ENCODE measurements at regions not wholly inside any gene's neighbourhood (a gene's known extent, or its start where the extent isn't known, plus 50 kb on each side); places are given as distances from the start of the nearest gene placed in this dataset.

GRCh38 chr7:1380231-1380815, 78.9 kb downstream of the MICALL2 start:
- no peak for DNase-seq (ENCODE audit: low read depth in 1 of 2, low spot score in 1 of 2)
- in situ Hi-C loops (cut with HindIII; ENCODE audit: low pct_unique_long_range_greater_than_20kb, low sequenced_read_pairs) = no loop called here
- no peak for TF ChIP-seq JUND (IDR thresholded peaks at IDR 0.05; ENCODE audit: low read depth)

- no peak for DNase-seq (ENCODE audit: low read depth in 1 of 2, low spot score in 1 of 2)
- in situ Hi-C loops (cut with HindIII; ENCODE audit: low pct_unique_long_range_greater_than_20kb, low sequenced_read_pairs) = no loop called here
- TF ChIP-seq JUND (IDR thresholded peaks at IDR 0.05; ENCODE audit: low read depth) = no peak
Observed at GRCh38 chr7:1380821-1381580, 78.3 kb downstream of the MICALL2 start.

- in situ Hi-C loops (cut with HindIII; ENCODE audit: low pct_unique_long_range_greater_than_20kb, low sequenced_read_pairs) = no loop called here
- no peak for DNase-seq (ENCODE audit: low read depth in 1 of 2, low spot score in 1 of 2)
- TF ChIP-seq JUND (IDR thresholded peaks at IDR 0.05; ENCODE audit: low read depth) = no peak
Observed at GRCh38 chr7:1382553-1383397, 76.5 kb downstream of the MICALL2 start.

GRCh38 chr7:1383398-1384112, 75.7 kb downstream of the MICALL2 start:
- in situ Hi-C loops (cut with HindIII; ENCODE audit: low pct_unique_long_range_greater_than_20kb, low sequenced_read_pairs) = no loop called here
- TF ChIP-seq JUND (IDR thresholded peaks at IDR 0.05; ENCODE audit: low read depth) = no peak
- DNase-seq (ENCODE audit: low read depth in 1 of 2, low spot score in 1 of 2) = no peak

- DNase-seq (ENCODE audit: low read depth in 1 of 2, low spot score in 1 of 2) = no peak
- TF ChIP-seq JUND (IDR thresholded peaks at IDR 0.05; ENCODE audit: low read depth) = no peak
- in situ Hi-C loops (cut with HindIII; ENCODE audit: low pct_unique_long_range_greater_than_20kb, low sequenced_read_pairs) = no loop called here
Observed at GRCh38 chr7:1384113-1384415, 75.2 kb downstream of the MICALL2 start.

Measured in T47D (cell line).